T-helper 17 cell (primary cell): ENCODE measurements at regions not wholly inside any gene's neighbourhood (a gene's known extent, or its start where the extent isn't known, plus 50 kb on each side); places are given as distances from the start of the nearest gene placed in this dataset.

Experiments used
- ATAC-seq: fragments of 150-1000 bp; cut with Tn5 transposase; 2 replicates; pipeline ENCODE4 v1.10.0; 2021; ENCODE audit warnings: mild to moderate bottlenecking, moderate library complexity
- DNase-seq, 3 donors: peaks; one replicate each; pipeline versions ENCODE4 v3.0.0 to v3.0.0-alpha.2; 2020 to 2021
- H3K9me3 ChIP-seq: one replicate; pipeline ENCODE4 v1.7.0; 2013; ENCODE audit warnings: low read length, mild to moderate bottlenecking; ENCODE audit not compliant: control insufficient read depth, poor library complexity, severe bottlenecking
- H3K27ac Mint-ChIP-seq: one replicate; pipeline ENCODE4 v1.8.0; 2022; ENCODE audit warnings: mild to moderate bottlenecking, moderate library complexity, mixed read lengths
- H3K27me3 Mint-ChIP-seq: one replicate; pipeline ENCODE4 v1.8.0; 2022; ENCODE audit warnings: mixed read lengths
- H3K36me3 Mint-ChIP-seq: one replicate; pipeline ENCODE4 v1.8.0; 2022; ENCODE audit warnings: low read depth, mixed read lengths
- H3K4me1 Mint-ChIP-seq: one replicate; pipeline ENCODE4 v1.8.0; 2022; ENCODE audit warnings: mild to moderate bottlenecking, mixed read lengths
- H3K4me3 Mint-ChIP-seq: one replicate; pipeline ENCODE4 v1.8.0; 2022; ENCODE audit warnings: mild to moderate bottlenecking, moderate library complexity, mixed read lengths

GRCh38 chr10:111410740-111411139 lies 333.9 kb downstream of the ADRA2A start:
- Mint-ChIP-seq H3K4me1 (no peaks in the 10 kb centered on the region), H3K36me3 (no peaks in the 10 kb centered on the region), H3K27me3 (peaks cover 39% of the 10 kb centered on the region), H3K4me3 (no peak overlapping the region), H3K27ac (no peak overlapping the region)
- no peak for ATAC-seq
- DNase-seq: no peak
- no peaks in the 10 kb centered on the region for H3K9me3 ChIP-seq

GRCh38 chr10:111425459-111425858 lies 348.6 kb downstream of the ADRA2A start:
- H3K4me3 Mint-ChIP-seq: no peak overlapping the region
- ATAC-seq (no peak), DNase-seq (no peak)
- H3K4me1 Mint-ChIP-seq: no peaks in the 10 kb centered on the region
- no peak overlapping the region for H3K27ac Mint-ChIP-seq
- no peaks in the 10 kb centered on the region for H3K9me3 ChIP-seq
- peaks cover 31% of the 10 kb centered on the region for H3K27me3 Mint-ChIP-seq
- H3K36me3 Mint-ChIP-seq: no peaks in the 10 kb centered on the region

- no peak for ATAC-seq
- no peak overlapping the region for H3K27ac Mint-ChIP-seq
- H3K36me3 Mint-ChIP-seq: no peaks in the 10 kb centered on the region
- H3K9me3 ChIP-seq: no peaks in the 10 kb centered on the region
- H3K4me3 Mint-ChIP-seq: no peak overlapping the region
- DNase-seq: no peak
- no peaks in the 10 kb centered on the region for H3K4me1 Mint-ChIP-seq
- peaks cover 9% of the 10 kb centered on the region for H3K27me3 Mint-ChIP-seq
Observed at GRCh38 chr10:111429288-111430028, 352.6 kb downstream of the ADRA2A start.

- peaks cover 5% of the 10 kb centered on the region for H3K27me3 Mint-ChIP-seq
Observed at GRCh38 chr10:111430070-111430469, 353.2 kb downstream of the ADRA2A start.

GRCh38 chr10:111432588-111432987 lies 355.8 kb downstream of the ADRA2A start:
- H3K4me3 Mint-ChIP-seq: no peak overlapping the region
- DNase-seq (no peak), ATAC-seq (no peak)
- H3K4me1 Mint-ChIP-seq: no peaks in the 10 kb centered on the region
- H3K27ac Mint-ChIP-seq: no peak overlapping the region
- no peaks in the 10 kb centered on the region for H3K36me3 Mint-ChIP-seq
- H3K27me3 Mint-ChIP-seq: no peaks in the 10 kb centered on the region
- no peaks in the 10 kb centered on the region for H3K9me3 ChIP-seq

More at GRCh38 chr10:111430070-111430469, 353.2 kb downstream of the ADRA2A start:
- no peak for ATAC-seq
- DNase-seq: no peak
- Mint-ChIP-seq H3K27ac (no peak overlapping the region), H3K36me3 (no peaks in the 10 kb centered on the region), H3K4me3 (no peak overlapping the region), H3K4me1 (no peaks in the 10 kb centered on the region)
- no peaks in the 10 kb centered on the region for H3K9me3 ChIP-seq

GRCh38 chr10:111435871-111436270 lies 359.0 kb downstream of the ADRA2A start:
- H3K27ac Mint-ChIP-seq: no peak overlapping the region
- H3K36me3 Mint-ChIP-seq: no peaks in the 10 kb centered on the region
- no peaks in the 10 kb centered on the region for H3K9me3 ChIP-seq
- H3K4me3 Mint-ChIP-seq: no peak overlapping the region
- peaks cover 14% of the 10 kb centered on the region for H3K27me3 Mint-ChIP-seq
- ATAC-seq (no peak), DNase-seq (no peak)
- H3K4me1 Mint-ChIP-seq: no peaks in the 10 kb centered on the region

GRCh38 chr10:111439034-111439842 lies 362.4 kb downstream of the ADRA2A start:
- DNase-seq (no peak), ATAC-seq (no peak)
- Mint-ChIP-seq H3K27me3 (peaks cover 14% of the 10 kb centered on the region), H3K36me3 (no peaks in the 10 kb centered on the region), H3K27ac (no peak overlapping the region), H3K4me1 (no peaks in the 10 kb centered on the region), H3K4me3 (no peak overlapping the region)
- no peaks in the 10 kb centered on the region for H3K9me3 ChIP-seq

- DNase-seq: no peak
- no peak overlapping the region for H3K27ac Mint-ChIP-seq
- H3K36me3 Mint-ChIP-seq: no peaks in the 10 kb centered on the region
- no peaks in the 10 kb centered on the region for H3K9me3 ChIP-seq
- ATAC-seq: no peak
- no peak overlapping the region for H3K4me3 Mint-ChIP-seq
- peaks cover 14% of the 10 kb centered on the region for H3K27me3 Mint-ChIP-seq
- H3K4me1 Mint-ChIP-seq: no peaks in the 10 kb centered on the region
Observed at GRCh38 chr10:111440501-111440900, 363.7 kb downstream of the ADRA2A start.

- DNase-seq: no peak
- Mint-ChIP-seq H3K4me1 (no peaks in the 10 kb centered on the region), H3K27ac (no peak overlapping the region), H3K4me3 (no peak overlapping the region), H3K27me3 (peaks cover under 1% of the 10 kb centered on the region), H3K36me3 (no peaks in the 10 kb centered on the region)
- H3K9me3 ChIP-seq: no peaks in the 10 kb centered on the region
- no peak for ATAC-seq
Observed at GRCh38 chr10:111445667-111446066, 368.8 kb downstream of the ADRA2A start.

GRCh38 chr10:111446966-111447365 lies 370.1 kb downstream of the ADRA2A start:
- no peaks in the 10 kb centered on the region for H3K9me3 ChIP-seq
- no peaks in the 10 kb centered on the region for H3K4me1 Mint-ChIP-seq
- no peak overlapping the region for H3K27ac Mint-ChIP-seq
- H3K27me3 Mint-ChIP-seq: no peaks in the 10 kb centered on the region
- H3K4me3 Mint-ChIP-seq: no peak overlapping the region
- DNase-seq: no peak
- no peaks in the 10 kb centered on the region for H3K36me3 Mint-ChIP-seq
- ATAC-seq: no peak

GRCh38 chr10:111452153-111452552 lies 375.3 kb downstream of the ADRA2A start:
- Mint-ChIP-seq H3K4me3 (no peak overlapping the region), H3K4me1 (no peaks in the 10 kb centered on the region), H3K27me3 (no peaks in the 10 kb centered on the region), H3K27ac (no peak overlapping the region), H3K36me3 (no peaks in the 10 kb centered on the region)
- DNase-seq (no peak), ATAC-seq (no peak)
- no peaks in the 10 kb centered on the region for H3K9me3 ChIP-seq

- no peak overlapping the region for H3K4me3 Mint-ChIP-seq
- peaks cover 8% of the 10 kb centered on the region for H3K27me3 Mint-ChIP-seq
- no peak overlapping the region for H3K27ac Mint-ChIP-seq
- DNase-seq: no peak
- H3K36me3 Mint-ChIP-seq: no peaks in the 10 kb centered on the region
- no peak for ATAC-seq
- no peaks in the 10 kb centered on the region for H3K4me1 Mint-ChIP-seq
- no peaks in the 10 kb centered on the region for H3K9me3 ChIP-seq
Observed at GRCh38 chr10:111455776-111456426, 379.1 kb downstream of the ADRA2A start.

- Mint-ChIP-seq H3K4me3 (no peak overlapping the region), H3K27ac (no peak overlapping the region), H3K27me3 (peaks cover 8% of the 10 kb centered on the region), H3K4me1 (no peaks in the 10 kb centered on the region), H3K36me3 (no peaks in the 10 kb centered on the region)
- DNase-seq (no peak), ATAC-seq (no peak)
- no peaks in the 10 kb centered on the region for H3K9me3 ChIP-seq
Observed at GRCh38 chr10:111458256-111458655, 381.4 kb downstream of the ADRA2A start.
